ENCODE measurements at regions not wholly inside any gene's neighbourhood (a gene's known extent, or its start where the extent isn't known, plus 50 kb on each side); places are given as distances from the start of the nearest gene placed in this dataset.

GRCh38 chr20:11832851-11833250 is 84.8 kb upstream of the BTBD3 start:
- no peak for DNase-seq
- intact Hi-C loops (cut with DNase I) = no loop called here

- no peak for DNase-seq
- intact Hi-C loops (cut with DNase I) = no loop called here
Measured at GRCh38 chr20:11833825-11834224, 83.9 kb upstream of the BTBD3 start.

GRCh38 chr20:11838076-11838636 is 79.5 kb upstream of the BTBD3 start:
- intact Hi-C loops (cut with DNase I) = no loop called here
- DNase-seq = no peak

GRCh38 chr20:11841972-11842461 is 75.7 kb upstream of the BTBD3 start:
- intact Hi-C loops (cut with DNase I) = no loop called here
- no peak for DNase-seq

GRCh38 chr20:11843289-11843688 is 74.4 kb upstream of the BTBD3 start:
- intact Hi-C loops (cut with DNase I) = no loop called here
- no peak for DNase-seq

GRCh38 chr20:11844691-11845090 is 73.0 kb upstream of the BTBD3 start:
- DNase-seq = no peak
- intact Hi-C loops (cut with DNase I) = no loop called here

GRCh38 chr20:11845340-11845739 is 72.4 kb upstream of the BTBD3 start:
- no peak for DNase-seq
- intact Hi-C loops (cut with DNase I) = no loop called here

GRCh38 chr20:11846131-11846530 is 71.6 kb upstream of the BTBD3 start:
- no peak for DNase-seq
- intact Hi-C loops (cut with DNase I) = no loop called here

- intact Hi-C loops (cut with DNase I) = no loop called here
- DNase-seq = no peak
Measured at GRCh38 chr20:11847827-11848226, 69.9 kb upstream of the BTBD3 start.

- no peak for DNase-seq
- intact Hi-C loops (cut with DNase I) = no loop called here
Measured at GRCh38 chr20:11849270-11849915, 68.3 kb upstream of the BTBD3 start.

GRCh38 chr20:11849976-11850670 is 67.6 kb upstream of the BTBD3 start:
- intact Hi-C loops (cut with DNase I) = no loop called here
- no peak for DNase-seq

- no peak for DNase-seq
- intact Hi-C loops (cut with DNase I) = no loop called here
Measured at GRCh38 chr20:11850901-11851300, 66.8 kb upstream of the BTBD3 start.

GRCh38 chr20:11851646-11852045 is 66.0 kb upstream of the BTBD3 start:
- no peak for DNase-seq
- intact Hi-C loops (cut with DNase I) = no loop called here

- intact Hi-C loops (cut with DNase I) = no loop called here
- no peak for DNase-seq
Measured at GRCh38 chr20:11852189-11852588, 65.5 kb upstream of the BTBD3 start.

- intact Hi-C loops (cut with DNase I) = no loop called here
- DNase-seq = no peak
Measured at GRCh38 chr20:11852811-11853210, 64.9 kb upstream of the BTBD3 start.

GRCh38 chr20:11853359-11853758 is 64.3 kb upstream of the BTBD3 start:
- no peak for DNase-seq
- intact Hi-C loops (cut with DNase I) = no loop called here

GRCh38 chr20:11861479-11861878 is 56.2 kb upstream of the BTBD3 start:
- intact Hi-C loops (cut with DNase I) = no loop called here
- no peak for DNase-seq

GRCh38 chr20:11867291-11867919 is 50.3 kb upstream of the BTBD3 start:
- intact Hi-C loops (cut with DNase I) = no loop called here
- DNase-seq = no peak
